IMR-90 (cell line): ENCODE measurements at regions not wholly inside any gene's neighbourhood (a gene's known extent, or its start where the extent isn't known, plus 50 kb on each side); places are given as distances from the start of the nearest gene placed in this dataset.

Experiments used
- ATAC-seq: fragments of 200-7000 bp; cut with Tn5 transposase; 2 replicates; pipeline ENCODE4 v1.9.1; 2020; ENCODE audit warnings: low read depth, mild to moderate bottlenecking, moderate library complexity
- BruUV-seq: library from RNA; stranded (reverse); fragments of 400-500 nt; replicated peaks from 2 replicates; lab custom pipeline; 2021; lab: Mats Ljungman, UMichigan
- CTCF ChIA-PET: fragments of 300-600 bp; formaldehyde crosslinking; extraction: SDS; loops from one replicate; lab custom pipeline; 2021; ENCODE audit warnings: antibody characterized with exemption; lab: Yijun Ruan, JAX
- POLR2A ChIA-PET: fragments of 300-600 bp; sonication (Branson Sonifier 250); formaldehyde crosslinking; loops from one replicate; lab custom pipeline; 2022; ENCODE audit warnings: antibody characterized with exemption; ENCODE audit not compliant: unreplicated experiment; lab: Charles Lee
- DNase-seq: peaks from one replicate; pipeline ENCODE4 v3.0.0; 2013
- H2AFZ ChIP-seq: replicated peaks from 2 replicates; pipeline ENCODE3; 2013; ENCODE audit warnings: low read length, mild to moderate bottlenecking; ENCODE audit not compliant: poor library complexity
- H2AK5ac ChIP-seq: 2 replicates; pipeline ENCODE4 v1.6.1; 2013; ENCODE audit warnings: low read depth, low read length, inconsistent platforms
- H2AK9ac ChIP-seq: replicated peaks from 2 replicates; pipeline ENCODE3; 2013; ENCODE audit warnings: mild to moderate bottlenecking, low read depth, low read length, moderate library complexity; ENCODE audit not compliant: poor library complexity
- H2BK120ac ChIP-seq: 2 replicates; pipeline ENCODE4 v1.6.1; 2013; ENCODE audit warnings: low read depth, low read length, inconsistent platforms
- H2BK15ac ChIP-seq: 3 replicates; pipeline ENCODE4 v1.6.1; 2013; ENCODE audit warnings: low read depth, low read length, inconsistent platforms
- H2BK20ac ChIP-seq: 2 replicates; pipeline ENCODE4 v1.6.1; 2013; ENCODE audit warnings: low read depth, mild to moderate bottlenecking, inconsistent platforms, low read length, moderate library complexity
- H2BK5ac ChIP-seq: 2 replicates; pipeline ENCODE4 v1.6.1; 2013; ENCODE audit warnings: mild to moderate bottlenecking, low read depth, low read length, inconsistent platforms; ENCODE audit not compliant: poor library complexity, severe bottlenecking
- H3K14ac ChIP-seq: replicated peaks from 2 replicates; pipeline ENCODE4 v1.6.1; 2013; ENCODE audit warnings: low read depth, low read length, inconsistent platforms
- H3K18ac ChIP-seq: 2 replicates; pipeline ENCODE4 v1.6.1; 2013; ENCODE audit warnings: low read depth, low read length, control low read depth
- H3K23ac ChIP-seq: 2 replicates; pipeline ENCODE4 v1.6.1; 2013; ENCODE audit warnings: low read depth, low read length, inconsistent platforms
- H3K27ac ChIP-seq: 2 replicates; pipeline ENCODE4 v1.5.1; 2013; ENCODE audit warnings: mild to moderate bottlenecking, control low read depth, low read length; ENCODE audit not compliant: insufficient read depth
- H3K27me3 ChIP-seq: 2 replicates; pipeline ENCODE4 v1.6.1; 2013; ENCODE audit warnings: low read length; ENCODE audit not compliant: control insufficient read depth, insufficient read depth
- H3K36me3 ChIP-seq: 2 replicates; pipeline ENCODE4 v1.6.1; 2013; ENCODE audit warnings: low read length, mixed read lengths; ENCODE audit not compliant: control insufficient read depth, insufficient read depth
- H3K4ac ChIP-seq: 2 replicates; pipeline ENCODE4 v1.6.1; 2013; ENCODE audit warnings: low read depth, low read length, inconsistent platforms
- H3K4me1 ChIP-seq: 2 replicates; pipeline ENCODE4 v1.6.1; 2013; ENCODE audit warnings: low read length, mixed read lengths; ENCODE audit not compliant: control insufficient read depth, insufficient read depth
- H3K4me2 ChIP-seq: 2 replicates; pipeline ENCODE4 v1.6.1; 2013; ENCODE audit warnings: low read depth, mild to moderate bottlenecking, control low read depth, low read length, moderate library complexity
- H3K4me3 ChIP-seq: 2 replicates; pipeline ENCODE4 v1.5.1; 2013; ENCODE audit warnings: low read depth, mild to moderate bottlenecking, control low read depth, low read length, moderate library complexity; ENCODE audit not compliant: insufficient read depth
- H3K56ac ChIP-seq: 2 replicates; pipeline ENCODE4 v1.6.1; 2013; ENCODE audit warnings: low read length, inconsistent platforms; ENCODE audit not compliant: insufficient read depth; ENCODE audit errors: extremely low read depth
- H3K79me1 ChIP-seq, 2 experiments: 2 replicates each; pipeline ENCODE4 v1.6.1; 2013; ENCODE audit warnings: low read length in 2 of 2, inconsistent platforms in 1 of 2, low read depth in 1 of 2
- H3K9ac ChIP-seq: 2 replicates; pipeline ENCODE4 v1.6.1; 2013; ENCODE audit warnings: low read depth, low read length, control low read depth
- H3K9me1 ChIP-seq: 2 replicates; pipeline ENCODE4 v1.6.1; 2013; ENCODE audit warnings: low read length, inconsistent platforms; ENCODE audit not compliant: insufficient read depth
- H3K9me3 ChIP-seq: 2 replicates; pipeline ENCODE4 v1.6.1; 2013; ENCODE audit warnings: low read length; ENCODE audit not compliant: control insufficient read depth, insufficient read depth
- H4K20me1 ChIP-seq: 2 replicates; pipeline ENCODE4 v1.6.1; 2013; ENCODE audit warnings: low read length, inconsistent platforms; ENCODE audit not compliant: insufficient read depth
- H4K5ac ChIP-seq: 2 replicates; pipeline ENCODE4 v1.6.1; 2013; ENCODE audit warnings: mild to moderate bottlenecking, low read depth, low read length, control low read depth
- H4K8ac ChIP-seq, 2 experiments: 2 replicates each; pipeline ENCODE4 v1.6.1; 2013; ENCODE audit warnings: low read depth in 2 of 2, low read length in 2 of 2, control low read depth in 1 of 2, inconsistent platforms in 1 of 2
- H4K91ac ChIP-seq: 2 replicates; pipeline ENCODE4 v1.6.1; 2013; ENCODE audit warnings: low read depth, low read length, inconsistent platforms; ENCODE audit not compliant: insufficient read depth
- CEBPB ChIP-seq: IDR thresholded peaks from 2 replicates; pipeline ENCODE4 v1.6.1; 2012; ENCODE audit warnings: low read depth, low read length, improper control_type of control experiment
- MXI1 ChIP-seq: IDR thresholded peaks from 2 replicates; pipeline ENCODE4 v1.6.1; 2012; ENCODE audit warnings: low read depth, mild to moderate bottlenecking, low read length, moderate library complexity, borderline replicate concordance
- WGBS, 2 experiments: methylation state at CpG; one replicate each; pipeline versions ENCODE4 v1.1.5 to v1.1.7; 2013; ENCODE audit warnings: missing lambda C conversion rate in 2 of 2; ENCODE audit not compliant: insufficient read length in 1 of 2; ENCODE audit errors: extremely low coverage in 2 of 2; 5-methylcytosine and 5-hydroxymethylcytosine counted together
- dilution Hi-C: fragments of 300-500 bp; cut with HindIII; formaldehyde crosslinking; loops from one replicate; pipeline ENCODE4 v1.14.3; 2018; ENCODE audit warnings: low sequenced_read_pairs; ENCODE audit not compliant: unreplicated experiment
- in situ Hi-C: fragments of 300-500 bp; cut with MboI; formaldehyde crosslinking; loops from 3 replicates; pipeline ENCODE4 v1.14.3; 2019; ENCODE audit warnings: low sequenced_read_pairs, inconsistent platforms, mixed read lengths
- intact Hi-C: fragments of 100-400 bp; cut with micrococcal nuclease; formaldehyde crosslinking; loops from 2 replicates; pipeline ENCODE4 v1.10.0; 2022

DNA sequence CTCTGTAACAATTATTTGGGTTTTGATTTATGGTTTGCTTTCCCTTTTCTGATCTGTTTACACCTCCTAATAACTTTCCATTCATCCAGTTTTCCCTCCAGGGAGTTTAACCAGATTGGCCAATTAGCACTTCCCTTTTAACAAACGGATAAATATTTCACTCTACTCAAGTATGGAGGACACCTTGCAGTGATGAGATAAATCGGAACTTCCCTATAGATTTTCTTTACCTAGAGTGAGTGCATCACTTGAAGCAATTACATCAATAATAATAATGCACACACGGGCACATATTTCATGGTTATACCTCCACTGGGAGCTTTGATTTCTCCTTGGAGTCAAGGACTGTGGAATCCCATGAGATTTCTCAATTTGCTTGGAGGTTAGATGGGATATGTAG, 239.1 kb upstream of the CFAP20DC start:
- H3K27ac ChIP-seq, result no peak overlapping the region
- peaks cover 4% of the 10 kb centered on the region; the same call in 1 of the 2 replicates for H3K9me1 ChIP-seq
- H3K4me3 ChIP-seq, result no peak overlapping the region
- H3K79me1 ChIP-seq, result no peaks in the 10 kb centered on the region
- no peak overlapping the region for H2AK5ac ChIP-seq
- no peak overlapping the region for H2AFZ ChIP-seq
- dilution Hi-C loops, result no loop called here
- no peak overlapping the region for H3K23ac ChIP-seq
- no peak overlapping the region for H3K56ac ChIP-seq
- no peak overlapping the region for H3K18ac ChIP-seq
- no peak overlapping the region for H2BK120ac ChIP-seq
- H3K4me1 ChIP-seq, result peaks cover 5% of the 10 kb centered on the region
- no peaks in the 10 kb centered on the region for H3K9me3 ChIP-seq
- H3K4me2 ChIP-seq, result no peak overlapping the region
- H4K5ac ChIP-seq, result no peak overlapping the region
- no CpG with 5 or more reads among the region's 3 CpGs for WGBS, 2 experiments
- no TSS peak for BruUV-seq
- in situ Hi-C loops, result no loop called here
- no peak overlapping the region for H2BK5ac ChIP-seq
- ChIA-PET CTCF (no interaction called here), POLR2A (no interaction called here)
- no peak overlapping the region for H2BK20ac ChIP-seq
- no peak overlapping the region for H2BK15ac ChIP-seq
- ATAC-seq (no peak), DNase-seq (no peak)
- no peak overlapping the region for H3K9ac ChIP-seq
- H4K8ac ChIP-seq, result no peak overlapping the region
- no peaks in the 10 kb centered on the region for H3K27me3 ChIP-seq
- H3K4ac ChIP-seq, result no peak overlapping the region
- no peaks in the 10 kb centered on the region for H4K20me1 ChIP-seq
- H2AK9ac ChIP-seq, result no peak overlapping the region
- TF ChIP-seq MXI1 (no peak), CEBPB (no peak)
- no peak overlapping the region for H4K91ac ChIP-seq
- H3K14ac ChIP-seq, result no peak overlapping the region
- intact Hi-C loops, result no loop called here
- H3K36me3 ChIP-seq, result no peaks in the 10 kb centered on the region
